ENCODE measurements at regions not wholly inside any gene's neighbourhood (a gene's known extent, or its start where the extent isn't known, plus 50 kb on each side); places are given as distances from the start of the nearest gene placed in this dataset.

GRCh38 chr11:134725716-134726639, 313.9 kb upstream of the B3GAT1 start:
- DNase-seq (ENCODE audit: low spot score) = peak; percentile 14
- 38% methylated on average over 17 of the region's 21 CpGs for WGBS (ENCODE audit: low lambda C conversion rate)
- H3K4me2 ChIP-seq (ENCODE audit: low read depth, low read length) = no peak overlapping the region
- ChIA-PET POLR2A (no interaction called here), CTCF (ENCODE audit: low intra/inter-chr PET ratio, low total read pairs) (no interaction called here)
- intact Hi-C loops (cut with micrococcal nuclease; ENCODE audit: unreplicated experiment) (no loop called here), in situ Hi-C loops (cut with HindIII; ENCODE audit: extremely low pct_ligation_motif_present, low pct_unique_long_range_greater_than_20kb) (loop anchor here (5.0 kb wide), 1 partner anchor 364 kb away; no protein-coding TSS in a partner anchor)
- H3K9me3 ChIP-seq (ENCODE audit: low read length) = no peaks in the 10 kb centered on the region
- peaks cover 3 to 23% of the 10 kb centered on the region in 2 experiments; a peak in 3 of 5 replicates for H3K27me3 ChIP-seq (ENCODE audit: control insufficient read depth in 1 of 2, insufficient read depth in 2 of 2, low read length in 2 of 2)
- TF ChIP-seq SMC3 (IDR thresholded peaks at IDR 0.05; ENCODE audit: low read length) (peak; percentile 26; the same call in 1 of the 2 replicates), XRCC5 (optimal IDR thresholded peaks at IDR 0.05; ENCODE audit: low read length) (peak; percentile 70), CTCF (CRISPR knock-in tag; IDR thresholded peaks at IDR 0.05) (peak; percentile 57), STAG1 (CRISPR knock-in tag; IDR thresholded peaks at IDR 0.05) (peak; percentile 34), BORCS8-MEF2B (CRISPR knock-in tag; IDR thresholded peaks at IDR 0.05) (no peak), U2AF1 (optimal IDR thresholded peaks at IDR 0.05; ENCODE audit: low read depth, low read length) (no peak), SALL1 (CRISPR knock-in tag; IDR thresholded peaks at IDR 0.05) (peak; percentile 26; the same call in 1 of the 2 replicates)
- no peak for FAIRE-seq
- no peak overlapping the region for H3K4me3 ChIP-seq (replicated peaks in 1 of 3; ENCODE audit: insufficient read depth in 1 of 3, low read depth in 2 of 3, low read length in 3 of 3)
- no peaks in the 10 kb centered on the region for H3K4me1 ChIP-seq (ENCODE audit: insufficient read depth, low read length)
- no peak overlapping the region for H3K9ac ChIP-seq (ENCODE audit: insufficient read depth, low read depth, low read length)
- no peak overlapping the region for H2AFZ ChIP-seq (ENCODE audit: low read length)
- H4K20me1 ChIP-seq (ENCODE audit: insufficient read depth, low read length) = no peaks in the 10 kb centered on the region; the same call in 1 of the 2 replicates
- no TSS peak for BruUV-seq (replicated peaks)
- H3K27ac ChIP-seq (ENCODE audit: extremely low read length, insufficient read depth, low read length) = no peak overlapping the region
- peak; percentile 90 for ATAC-seq
- H3K36me3 ChIP-seq (replicated peaks in 1 of 2; ENCODE audit: control insufficient read depth in 1 of 2, insufficient read depth in 2 of 2, low read length in 2 of 2) = no peaks in the 10 kb centered on the region
- H3K79me2 ChIP-seq (ENCODE audit: insufficient read depth, low read length) = no peaks in the 10 kb centered on the region
